Naive thymus-derived CD4-positive, alpha-beta T cell (primary cell): ENCODE measurements at regions not wholly inside any gene's neighbourhood (a gene's known extent, or its start where the extent isn't known, plus 50 kb on each side); places are given as distances from the start of the nearest gene placed in this dataset.

Experiments
- ATAC-seq: fragments of 150-1000 bp; cut with Tn5 transposase; 2 replicates; pipeline ENCODE4 v1.10.0; 2021; ENCODE audit warnings: mild to moderate bottlenecking, moderate library complexity
- CTCF ChIA-PET: fragments of 350-600 bp; sonication (Branson Sonifier 250); formaldehyde crosslinking; loops from one replicate; lab custom pipeline; 2021; ENCODE audit warnings: antibody characterized with exemption; lab: Charles Lee
- POLR2A ChIA-PET: fragments of 350-600 bp; sonication (Branson Sonifier 250); formaldehyde crosslinking; loops from one replicate; lab custom pipeline; 2021; ENCODE audit warnings: antibody characterized with exemption, inconsistent platforms; lab: Charles Lee
- DNase-seq, 9 donors: peaks; one replicate each; pipeline versions ENCODE4 v3.0.0 to v3.0.0-alpha.2; 2020 to 2022; ENCODE audit warnings: mixed read lengths in 1 of 9
- H3K27ac ChIP-seq: one replicate; pipeline ENCODE4 v1.7.0; 2013; ENCODE audit warnings: mild to moderate bottlenecking, low read depth, low read length, moderate library complexity
- H3K27me3 ChIP-seq, 2 donors: one replicate each; pipeline ENCODE4 v1.7.0; 2013; ENCODE audit warnings: low read length in 2 of 2, mild to moderate bottlenecking in 2 of 2, moderate library complexity in 2 of 2; ENCODE audit not compliant: control insufficient read depth in 2 of 2, insufficient read depth in 2 of 2
- H3K36me3 ChIP-seq, 3 experiments: 1 replicate in 2 of 3; 2 replicates in 1 of 3; pipeline ENCODE4 v1.7.0; 2013; ENCODE audit warnings: low read length in 3 of 3, mild to moderate bottlenecking in 3 of 3, moderate library complexity in 1 of 3; ENCODE audit not compliant: insufficient read depth in 3 of 3, control insufficient read depth in 2 of 3
- H3K4me1 ChIP-seq, 2 donors: one replicate each; pipeline ENCODE4 v1.7.0; 2013; ENCODE audit warnings: low read length in 2 of 2, mild to moderate bottlenecking in 2 of 2, moderate library complexity in 1 of 2; ENCODE audit not compliant: control insufficient read depth in 2 of 2, insufficient read depth in 2 of 2
- H3K4me3 ChIP-seq: 2 replicates; pipeline ENCODE4 v1.7.0; 2013; ENCODE audit warnings: mild to moderate bottlenecking, low read length
- H3K9me3 ChIP-seq, 3 experiments: 1 replicate in 2 of 3; 2 replicates in 1 of 3; pipeline ENCODE4 v1.7.0; 2013; ENCODE audit warnings: low read length in 3 of 3; ENCODE audit not compliant: control insufficient read depth in 2 of 3
- H3K27ac Mint-ChIP-seq, 9 donors: one replicate each; pipeline ENCODE4 v1.8.0; 2020 to 2022; ENCODE audit warnings: mixed read lengths in 9 of 9, mild to moderate bottlenecking in 8 of 9, moderate library complexity in 5 of 9, inconsistent platforms in 2 of 9
- H3K27me3 Mint-ChIP-seq, 5 donors: one replicate each; pipeline ENCODE4 v1.8.0; 2021 to 2022; ENCODE audit warnings: mixed read lengths in 5 of 5, mild to moderate bottlenecking in 1 of 5
- H3K36me3 Mint-ChIP-seq, 5 donors: one replicate each; pipeline ENCODE4 v1.8.0; 2020 to 2022; ENCODE audit warnings: mixed read lengths in 5 of 5, mild to moderate bottlenecking in 3 of 5, inconsistent platforms in 1 of 5
- H3K4me1 Mint-ChIP-seq, 7 donors: one replicate each; pipeline ENCODE4 v1.8.0; 2020 to 2022; ENCODE audit warnings: mixed read lengths in 7 of 7, mild to moderate bottlenecking in 3 of 7, inconsistent platforms in 1 of 7
- H3K4me3 Mint-ChIP-seq, 10 donors: one replicate each; pipeline ENCODE4 v1.8.0; 2020 to 2022; ENCODE audit warnings: mild to moderate bottlenecking in 10 of 10, mixed read lengths in 10 of 10, moderate library complexity in 6 of 10, inconsistent platforms in 2 of 10
- H3K9me3 Mint-ChIP-seq, 11 donors: one replicate each; pipeline ENCODE4 v1.8.0; 2020 to 2022; ENCODE audit warnings: mixed read lengths in 11 of 11, mild to moderate bottlenecking in 4 of 11, inconsistent platforms in 1 of 11, moderate library complexity in 1 of 11
- intact Hi-C, 2 donors: fragments of 100-400 bp; cut with micrococcal nuclease; formaldehyde crosslinking; loops; one replicate each; pipeline ENCODE4 v1.15.1; 2023

- ATAC-seq: no peak
- intact Hi-C loops: no loop called here
Observed at GRCh38 chr5:162466011-162466410, 398.4 kb downstream of the GABRG2 start.

GRCh38 chr5:162473041-162473714, 405.6 kb downstream of the GABRG2 start:
- H3K4me1 Mint-ChIP-seq: no peaks in the 10 kb centered on the region
- no peak for ATAC-seq
- H3K27me3 Mint-ChIP-seq: no peaks in the 10 kb centered on the region
- Histone ChIP-seq H3K9me3 (no peaks in the 10 kb centered on the region), H3K4me3 (no peak overlapping the region), H3K4me1 (no peaks in the 10 kb centered on the region), H3K36me3 (no peaks in the 10 kb centered on the region), H3K27me3 (no peaks in the 10 kb centered on the region), H3K27ac (no peak overlapping the region)
- H3K9me3 Mint-ChIP-seq: peaks cover 0 to 11% (median 3%) of the 10 kb centered on the region in 11 donors
- DNase-seq: no peak
- ChIA-PET CTCF (no interaction called here), POLR2A (no interaction called here)
- no peaks in the 10 kb centered on the region for H3K36me3 Mint-ChIP-seq
- H3K27ac Mint-ChIP-seq: no peak overlapping the region
- H3K4me3 Mint-ChIP-seq: no peak overlapping the region
- intact Hi-C loops: no loop called here

More at GRCh38 chr5:162466011-162466410, 398.4 kb downstream of the GABRG2 start:
- Mint-ChIP-seq H3K27me3 (no peaks in the 10 kb centered on the region), H3K36me3 (no peaks in the 10 kb centered on the region), H3K9me3 (peaks cover 4 to 20% (median 11%) of the 10 kb centered on the region in 11 donors), H3K4me3 (no peak overlapping the region), H3K4me1 (no peaks in the 10 kb centered on the region), H3K27ac (no peak overlapping the region)
- Histone ChIP-seq H3K27me3 (no peaks in the 10 kb centered on the region), H3K9me3 (no peaks in the 10 kb centered on the region), H3K27ac (no peak overlapping the region), H3K4me3 (no peak overlapping the region), H3K4me1 (no peaks in the 10 kb centered on the region), H3K36me3 (no peaks in the 10 kb centered on the region)
- DNase-seq: no peak
- ChIA-PET POLR2A (no interaction called here), CTCF (no interaction called here)

- ATAC-seq (no peak), DNase-seq (no peak)
- H3K4me1 ChIP-seq: no peaks in the 10 kb centered on the region
- Mint-ChIP-seq H3K4me1 (no peaks in the 10 kb centered on the region), H3K4me3 (no peak overlapping the region), H3K36me3 (no peaks in the 10 kb centered on the region), H3K27me3 (no peaks in the 10 kb centered on the region), H3K27ac (no peak overlapping the region), H3K9me3 (peaks cover 0 to 8% (median 2%) of the 10 kb centered on the region in 11 donors)
- no peaks in the 10 kb centered on the region for H3K36me3 ChIP-seq
- no peaks in the 10 kb centered on the region for H3K9me3 ChIP-seq
- CTCF ChIA-PET: no interaction called here
- intact Hi-C loops: no loop called here
- POLR2A ChIA-PET: no interaction called here
- no peaks in the 10 kb centered on the region for H3K27me3 ChIP-seq
- H3K4me3 ChIP-seq: no peak overlapping the region
- H3K27ac ChIP-seq: no peak overlapping the region
Observed at GRCh38 chr5:162474239-162474638, 406.7 kb downstream of the GABRG2 start.

GRCh38 chr5:162484095-162484494, 416.5 kb downstream of the GABRG2 start:
- DNase-seq: no peak
- Histone ChIP-seq H3K27me3 (no peaks in the 10 kb centered on the region), H3K9me3 (no peaks in the 10 kb centered on the region), H3K4me3 (no peak overlapping the region), H3K36me3 (no peaks in the 10 kb centered on the region), H3K27ac (no peak overlapping the region), H3K4me1 (no peaks in the 10 kb centered on the region)
- ChIA-PET CTCF (no interaction called here), POLR2A (no interaction called here)
- no peaks in the 10 kb centered on the region for H3K36me3 Mint-ChIP-seq
- H3K4me3 Mint-ChIP-seq: no peak overlapping the region
- intact Hi-C loops: no loop called here
- no peaks in the 10 kb centered on the region for H3K27me3 Mint-ChIP-seq
- no peaks in the 10 kb centered on the region for H3K4me1 Mint-ChIP-seq
- no peak for ATAC-seq
- no peak overlapping the region for H3K27ac Mint-ChIP-seq
- H3K9me3 Mint-ChIP-seq: peaks cover 0 to 14% (median 6%) of the 10 kb centered on the region in 11 donors

GRCh38 chr5:162484986-162485385, 417.4 kb downstream of the GABRG2 start:
- CTCF ChIA-PET: no interaction called here
- POLR2A ChIA-PET: no interaction called here
- DNase-seq (no peak), ATAC-seq (no peak)
- peaks cover 0 to 14% (median 6%) of the 10 kb centered on the region in 11 donors for H3K9me3 Mint-ChIP-seq
- Histone ChIP-seq H3K9me3 (no peaks in the 10 kb centered on the region), H3K4me3 (no peak overlapping the region), H3K27ac (no peak overlapping the region), H3K27me3 (no peaks in the 10 kb centered on the region), H3K36me3 (no peaks in the 10 kb centered on the region), H3K4me1 (no peaks in the 10 kb centered on the region)
- no peaks in the 10 kb centered on the region for H3K36me3 Mint-ChIP-seq
- intact Hi-C loops: no loop called here
- no peak overlapping the region for H3K27ac Mint-ChIP-seq
- H3K27me3 Mint-ChIP-seq: no peaks in the 10 kb centered on the region
- no peak overlapping the region for H3K4me3 Mint-ChIP-seq
- H3K4me1 Mint-ChIP-seq: no peaks in the 10 kb centered on the region

- DNase-seq (no peak), ATAC-seq (no peak)
- ChIA-PET POLR2A (no interaction called here), CTCF (no interaction called here)
- H3K36me3 Mint-ChIP-seq: no peaks in the 10 kb centered on the region
- no peaks in the 10 kb centered on the region for H3K4me1 Mint-ChIP-seq
- Histone ChIP-seq H3K27ac (no peak overlapping the region), H3K4me3 (no peak overlapping the region), H3K36me3 (no peaks in the 10 kb centered on the region), H3K27me3 (no peaks in the 10 kb centered on the region), H3K4me1 (no peaks in the 10 kb centered on the region), H3K9me3 (no peaks in the 10 kb centered on the region)
- H3K4me3 Mint-ChIP-seq: no peak overlapping the region
- peaks cover 0 to 14% (median 6%) of the 10 kb centered on the region in 11 donors for H3K9me3 Mint-ChIP-seq
- no peak overlapping the region for H3K27ac Mint-ChIP-seq
- no peaks in the 10 kb centered on the region for H3K27me3 Mint-ChIP-seq
- intact Hi-C loops: no loop called here
Observed at GRCh38 chr5:162485666-162486292, 418.2 kb downstream of the GABRG2 start.
